Fibroblast of pulmonary artery (primary cell): ENCODE measurements at regions not wholly inside any gene's neighbourhood (a gene's known extent, or its start where the extent isn't known, plus 50 kb on each side); places are given as distances from the start of the nearest gene placed in this dataset.

Source experiments
- DNase-seq: peaks from one replicate; pipeline ENCODE4 v3.0.0-alpha.2; 2010; ENCODE audit warnings: low read depth
- H3K4me3 ChIP-seq: replicated peaks from 2 replicates; pipeline ENCODE4 v1.5.1; 2011; ENCODE audit warnings: low read depth, mild to moderate bottlenecking, control low read depth, low read length, moderate library complexity
- CTCF ChIP-seq: IDR thresholded peaks from 2 replicates; pipeline ENCODE4 v1.5.1; 2011; ENCODE audit warnings: mild to moderate bottlenecking, control low read depth, low read length, inconsistent platforms; ENCODE audit errors: missing control alignments

- DNase-seq, result no peak
- H3K4me3 ChIP-seq, result no peak overlapping the region
- TF ChIP-seq CTCF, result no peak
Measured at GRCh38 chr6:9200712-9201111, 765.4 kb upstream of the SLC35B3 start.

DNA sequence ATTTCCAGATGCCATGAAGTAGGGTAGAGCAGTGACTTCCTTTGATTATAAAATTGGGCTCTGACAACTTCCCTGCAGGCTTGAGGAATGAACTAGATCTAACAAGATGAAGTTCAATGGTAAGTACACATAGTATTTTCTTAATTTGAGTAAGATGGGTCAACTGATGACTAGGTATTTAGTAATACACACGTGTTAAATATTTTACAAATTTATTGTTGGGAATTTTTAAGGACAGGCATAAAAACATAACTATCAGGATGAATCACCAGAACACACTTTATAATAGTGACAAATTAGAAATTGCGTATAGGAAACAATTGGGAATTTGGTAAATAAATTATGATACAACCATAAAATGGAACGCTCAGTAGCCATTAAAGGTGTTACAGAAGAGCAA is 762.4 kb upstream of the SLC35B3 start:
- DNase-seq, result no peak
- TF ChIP-seq CTCF, result no peak
- no peak overlapping the region for H3K4me3 ChIP-seq

- TF ChIP-seq CTCF, result no peak
- H3K4me3 ChIP-seq, result no peak overlapping the region
- no peak for DNase-seq
Measured at GRCh38 chr6:9195322-9195721, 760.0 kb upstream of the SLC35B3 start.

- TF ChIP-seq CTCF, result no peak
- H3K4me3 ChIP-seq, result no peak overlapping the region
- DNase-seq, result no peak
Measured at GRCh38 chr6:9192405-9192909, 757.1 kb upstream of the SLC35B3 start.

- no peak overlapping the region for H3K4me3 ChIP-seq
- no peak for TF ChIP-seq CTCF
- DNase-seq, result no peak
Measured at GRCh38 chr6:9186148-9186547, 750.8 kb upstream of the SLC35B3 start.

DNA sequence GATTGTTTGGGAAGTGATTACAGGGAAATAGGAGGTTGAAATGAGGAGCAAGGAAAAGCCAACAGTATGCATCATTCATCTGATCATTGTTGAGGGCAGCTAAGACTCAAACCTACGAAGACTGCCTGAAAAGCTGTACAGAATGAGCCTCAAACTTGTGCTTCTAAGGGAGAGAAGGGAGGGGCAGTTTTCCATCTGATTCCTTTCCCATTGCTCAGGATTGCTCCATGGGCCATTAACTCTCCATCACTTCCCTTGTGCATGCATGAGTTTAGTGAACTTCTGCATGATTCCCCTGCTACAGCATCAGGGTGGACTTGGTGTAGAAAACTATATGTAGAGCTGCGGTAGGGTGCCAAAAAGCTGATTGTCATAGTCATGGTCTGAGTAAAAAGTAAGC is 742.7 kb upstream of the SLC35B3 start:
- DNase-seq, result no peak
- no peak overlapping the region for H3K4me3 ChIP-seq
- no peak for TF ChIP-seq CTCF

- H3K4me3 ChIP-seq, result no peak overlapping the region
- no peak for DNase-seq
- TF ChIP-seq CTCF, result no peak
Measured at GRCh38 chr6:9173229-9173628, 737.9 kb upstream of the SLC35B3 start.
